AG04450 (cell line): ENCODE measurements at regions not wholly inside any gene's neighbourhood (a gene's known extent, or its start where the extent isn't known, plus 50 kb on each side); places are given as distances from the start of the nearest gene placed in this dataset.

Experiments
- CTCF ChIA-PET: fragments of 300-600, 350-600 bp; formaldehyde crosslinking; extraction: SDS; loops from one replicate; lab custom pipeline; 2022; ENCODE audit warnings: antibody characterized with exemption, inconsistent platforms; lab: Charles Lee
- POLR2A ChIA-PET: fragments of 350-600 bp; formaldehyde crosslinking; extraction: SDS; loops from one replicate; lab custom pipeline; 2021; ENCODE audit warnings: antibody characterized with exemption, inconsistent platforms; lab: Yijun Ruan, JAX
- DNase-seq: peaks from one replicate; pipeline ENCODE4 v3.0.0-alpha.2; 2011; ENCODE audit warnings: low read depth, low spot score
- H3K27ac ChIP-seq: one replicate; pipeline ENCODE4 v1.5.1; 2012; ENCODE audit warnings: low read depth, low read length, control low read depth
- H3K27me3 ChIP-seq: one replicate; pipeline ENCODE4 v1.6.0; 2012; ENCODE audit warnings: low read length; ENCODE audit not compliant: control insufficient read depth, insufficient read depth
- H3K4me3 ChIP-seq: 2 replicates; pipeline ENCODE4 v1.5.1; 2011; ENCODE audit warnings: mild to moderate bottlenecking, low read depth, low read length, control low read depth
- H3K9me3 ChIP-seq: 2 replicates; pipeline ENCODE4 v1.5.1; 2012; ENCODE audit warnings: low read length; ENCODE audit not compliant: control insufficient read depth, insufficient read depth
- CTCF ChIP-seq: IDR thresholded peaks from 2 replicates; pipeline ENCODE4 v1.5.1; 2011; ENCODE audit warnings: low read depth, low read length, control low read depth, inconsistent platforms

- POLR2A ChIA-PET: no interaction called here
- H3K27ac ChIP-seq: no peak overlapping the region
- CTCF ChIA-PET: interaction anchor here (1.4 kb wide), 1 partner anchor 242 kb away, joined by 3 read pairs; no protein-coding TSS in a partner anchor
- no peaks in the 10 kb centered on the region for H3K27me3 ChIP-seq
- no peak overlapping the region for H3K4me3 ChIP-seq
- no peaks in the 10 kb centered on the region; the same call in 1 of the 2 replicates for H3K9me3 ChIP-seq
- no peak for DNase-seq
- TF ChIP-seq CTCF: no peak
These were observed 226.9 kb downstream of the TGFB2 start for GRCh38 chr1:218572050-218572449.

GRCh38 chr1:218573925-218574324 is 228.8 kb downstream of the TGFB2 start:
- H3K9me3 ChIP-seq: no peaks in the 10 kb centered on the region; the same call in 1 of the 2 replicates
- no peak for DNase-seq
- POLR2A ChIA-PET: no interaction called here
- CTCF ChIA-PET: no interaction called here
- H3K27me3 ChIP-seq: no peaks in the 10 kb centered on the region
- no peak overlapping the region for H3K27ac ChIP-seq
- no peak overlapping the region for H3K4me3 ChIP-seq
- no peak for TF ChIP-seq CTCF

GRCh38 chr1:218575079-218575478 is 229.9 kb downstream of the TGFB2 start:
- ChIA-PET POLR2A (no interaction called here), CTCF (no interaction called here)
- no peak overlapping the region for H3K4me3 ChIP-seq
- no peaks in the 10 kb centered on the region for H3K27me3 ChIP-seq
- no peak for DNase-seq
- no peak for TF ChIP-seq CTCF
- no peak overlapping the region for H3K27ac ChIP-seq
- H3K9me3 ChIP-seq: no peaks in the 10 kb centered on the region; the same call in 1 of the 2 replicates

GRCh38 chr1:218575856-218576255 is 230.7 kb downstream of the TGFB2 start:
- no peak for DNase-seq
- ChIA-PET CTCF (no interaction called here), POLR2A (no interaction called here)
- no peak for TF ChIP-seq CTCF
- Histone ChIP-seq H3K27ac (no peak overlapping the region), H3K9me3 (no peaks in the 10 kb centered on the region; the same call in 1 of the 2 replicates), H3K4me3 (no peak overlapping the region), H3K27me3 (no peaks in the 10 kb centered on the region)

GRCh38 chr1:218582646-218583045 is 237.5 kb downstream of the TGFB2 start:
- no peak overlapping the region for H3K4me3 ChIP-seq
- POLR2A ChIA-PET: no interaction called here
- no peak for TF ChIP-seq CTCF
- H3K27ac ChIP-seq: no peak overlapping the region
- no peaks in the 10 kb centered on the region for H3K9me3 ChIP-seq
- H3K27me3 ChIP-seq: no peaks in the 10 kb centered on the region
- no peak for DNase-seq
- CTCF ChIA-PET: no interaction called here
